Astrocyte (in vitro differentiated cells and primary cell): ENCODE measurements at regions not wholly inside any gene's neighbourhood (a gene's known extent, or its start where the extent isn't known, plus 50 kb on each side); places are given as distances from the start of the nearest gene placed in this dataset.

Source experiments
- EZH2 ChIP-seq: IDR thresholded peaks from 2 replicates; pipeline ENCODE4 v1.6.1; 2012; ENCODE audit warnings: mild to moderate bottlenecking, low read length, inconsistent platforms; ENCODE audit not compliant: insufficient read depth
- TF ChIP-seq, protein P1 (sequence below): IDR thresholded peaks from 2 replicates; pipeline ENCODE4 v1.5.1; 2011; ENCODE audit warnings: low read depth, mild to moderate bottlenecking, inconsistent platforms, low read length, moderate library complexity; ENCODE audit not compliant: insufficient read depth

DNA sequence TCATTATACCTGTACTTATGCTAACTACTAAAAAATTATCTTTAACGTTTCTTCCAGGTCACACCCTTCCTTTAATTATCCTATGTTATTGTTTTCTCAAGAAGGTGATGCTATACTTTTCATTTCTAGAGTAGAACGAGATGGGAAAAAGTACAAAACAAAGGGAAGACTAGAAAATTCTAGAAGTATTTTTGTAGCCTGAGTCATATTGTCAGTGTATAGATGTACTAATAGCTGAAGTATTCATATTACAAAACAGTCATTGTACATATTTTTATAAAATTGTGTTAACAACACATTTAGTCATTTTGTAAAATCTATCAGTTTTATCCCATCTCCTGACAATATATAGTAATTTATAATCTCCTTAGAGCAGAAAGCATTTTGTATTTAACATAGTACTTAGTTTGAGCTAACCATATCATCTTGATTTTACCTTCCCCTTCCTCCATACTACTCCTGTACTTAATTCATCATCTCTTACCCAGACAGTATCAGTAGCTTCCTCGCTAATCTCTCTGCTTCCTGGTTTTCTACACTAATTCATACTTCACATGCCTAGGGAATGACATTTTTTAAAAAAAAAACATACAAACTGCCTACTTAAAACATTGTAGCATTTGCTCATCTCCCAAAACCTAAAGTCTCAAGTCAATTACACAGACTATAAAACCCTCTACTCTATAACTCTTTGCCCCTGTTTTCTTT is 920.9 kb downstream of the RPS29 start:
- TF ChIP-seq, protein P1, sequence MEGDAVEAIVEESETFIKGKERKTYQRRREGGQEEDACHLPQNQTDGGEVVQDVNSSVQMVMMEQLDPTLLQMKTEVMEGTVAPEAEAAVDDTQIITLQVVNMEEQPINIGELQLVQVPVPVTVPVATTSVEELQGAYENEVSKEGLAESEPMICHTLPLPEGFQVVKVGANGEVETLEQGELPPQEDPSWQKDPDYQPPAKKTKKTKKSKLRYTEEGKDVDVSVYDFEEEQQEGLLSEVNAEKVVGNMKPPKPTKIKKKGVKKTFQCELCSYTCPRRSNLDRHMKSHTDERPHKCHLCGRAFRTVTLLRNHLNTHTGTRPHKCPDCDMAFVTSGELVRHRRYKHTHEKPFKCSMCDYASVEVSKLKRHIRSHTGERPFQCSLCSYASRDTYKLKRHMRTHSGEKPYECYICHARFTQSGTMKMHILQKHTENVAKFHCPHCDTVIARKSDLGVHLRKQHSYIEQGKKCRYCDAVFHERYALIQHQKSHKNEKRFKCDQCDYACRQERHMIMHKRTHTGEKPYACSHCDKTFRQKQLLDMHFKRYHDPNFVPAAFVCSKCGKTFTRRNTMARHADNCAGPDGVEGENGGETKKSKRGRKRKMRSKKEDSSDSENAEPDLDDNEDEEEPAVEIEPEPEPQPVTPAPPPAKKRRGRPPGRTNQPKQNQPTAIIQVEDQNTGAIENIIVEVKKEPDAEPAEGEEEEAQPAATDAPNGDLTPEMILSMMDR = no peak
- TF ChIP-seq EZH2 = no peak
